Colon (tissue), 2 donors: ENCODE measurements at regions not wholly inside any gene's neighbourhood (a gene's known extent, or its start where the extent isn't known, plus 50 kb on each side); places are given as distances from the start of the nearest gene placed in this dataset.
A peak's percentile ranks its signal among the peaks of the same experiment; 100 is the strongest.
"Not testable (repeated sequence)": the region's sequence is repeated elsewhere in the genome, so short reads cannot be mapped to it uniquely, and the experiment has no call there.

Source experiments
- FAIRE-seq: peaks from 2 replicates; lab custom pipeline; 2012; peaks lifted over from hg19 to GRCh38; lab: Jason Lieb, UNC
- donor health status: control.
- donor health status: control.

- FAIRE-seq = no peak
Measured at GRCh38 chr4:114034189-114034588, 54.7 kb upstream of the ARSJ start.

- no peak for FAIRE-seq
Measured at GRCh38 chr4:114036426-114036825, 57.0 kb upstream of the ARSJ start.

- no peak for FAIRE-seq
Measured at GRCh38 chr4:114036864-114037263, 57.4 kb upstream of the ARSJ start.

GRCh38 chr4:114037988-114038387 is 58.5 kb upstream of the ARSJ start:
- FAIRE-seq = no peak

DNA sequence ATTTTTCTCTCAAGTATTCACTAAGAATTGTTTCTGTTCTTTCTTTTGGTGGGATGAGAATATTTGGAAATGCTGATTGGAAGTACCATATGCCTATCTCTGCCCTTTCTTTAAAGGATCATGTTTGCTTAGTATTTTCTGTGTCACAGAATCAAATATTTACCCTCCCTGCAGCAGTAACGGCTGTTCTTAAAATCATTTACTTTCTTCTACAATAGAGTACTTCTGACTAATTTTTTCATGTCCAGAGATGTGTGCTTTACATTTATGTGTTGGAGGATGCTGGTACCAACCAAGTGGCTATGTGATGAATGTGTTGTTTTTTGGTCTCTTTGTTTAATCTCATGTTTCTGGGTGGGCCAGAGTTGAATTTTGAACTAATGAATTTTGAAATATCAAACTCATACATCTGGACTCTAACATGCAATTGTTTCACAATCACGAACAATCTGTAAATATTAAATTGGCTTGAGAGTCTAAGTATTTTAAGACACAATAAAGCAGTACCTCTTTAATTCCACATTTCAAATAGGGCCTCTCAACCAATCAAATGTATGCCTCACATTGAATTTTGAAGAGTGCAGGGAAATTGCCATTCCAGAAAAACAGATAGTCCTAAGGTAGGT is 59.4 kb upstream of the ARSJ start:
- no peak for FAIRE-seq

DNA sequence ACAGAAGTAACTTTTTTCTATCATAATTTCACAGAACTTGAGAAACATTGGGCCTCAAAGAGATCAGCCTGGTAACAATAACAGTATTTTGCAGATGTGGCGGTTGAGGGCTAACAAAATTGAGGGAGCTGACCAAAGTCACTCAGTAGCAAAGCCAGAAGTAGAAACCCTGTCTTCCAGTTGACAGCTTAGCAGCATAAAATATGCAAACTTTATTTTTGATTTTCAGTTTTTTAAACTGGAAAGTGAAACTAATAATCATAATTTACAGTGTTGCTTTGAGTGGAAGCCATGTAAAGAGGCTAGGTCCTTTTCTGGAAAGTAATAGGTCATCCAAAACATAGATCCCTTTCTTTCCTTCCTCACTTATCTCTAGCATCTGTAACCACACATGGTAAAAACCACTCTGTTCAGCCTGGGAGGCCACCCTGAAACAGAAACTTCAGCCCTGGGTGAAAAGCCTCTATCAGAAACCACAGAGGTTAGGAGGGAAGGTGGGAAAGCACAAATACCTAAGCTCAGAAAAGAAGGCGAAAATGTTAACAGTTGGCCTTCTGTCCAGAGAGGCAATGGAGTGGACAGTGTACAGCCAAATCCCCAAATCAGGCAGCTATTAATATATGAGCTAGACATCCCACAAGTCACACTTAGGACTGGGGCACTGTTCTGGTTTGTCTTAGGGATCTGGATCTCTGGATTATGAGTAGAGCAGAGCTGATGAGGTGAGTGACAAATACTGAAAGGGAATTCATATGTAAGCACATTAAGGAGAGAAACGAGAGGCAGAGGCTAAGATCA is 61.1 kb upstream of the ARSJ start:
- FAIRE-seq = no peak

DNA sequence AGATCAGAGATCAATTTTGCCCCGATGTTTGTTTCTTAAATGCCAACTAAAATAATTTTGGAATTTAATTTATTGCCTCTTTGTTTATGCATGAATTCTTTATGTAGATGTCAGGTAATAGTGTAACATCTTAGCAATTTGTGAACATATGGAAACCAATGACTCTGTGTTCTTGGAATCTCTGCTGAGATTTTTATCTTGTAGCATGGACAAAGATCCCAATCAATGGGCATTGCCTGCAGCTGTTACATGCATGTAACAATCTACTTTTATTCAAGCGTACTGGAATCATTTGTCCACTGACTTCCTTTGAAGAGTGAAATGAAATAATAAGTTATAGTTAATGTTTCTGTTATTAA is 61.6 kb upstream of the ARSJ start:
- no peak for FAIRE-seq

DNA sequence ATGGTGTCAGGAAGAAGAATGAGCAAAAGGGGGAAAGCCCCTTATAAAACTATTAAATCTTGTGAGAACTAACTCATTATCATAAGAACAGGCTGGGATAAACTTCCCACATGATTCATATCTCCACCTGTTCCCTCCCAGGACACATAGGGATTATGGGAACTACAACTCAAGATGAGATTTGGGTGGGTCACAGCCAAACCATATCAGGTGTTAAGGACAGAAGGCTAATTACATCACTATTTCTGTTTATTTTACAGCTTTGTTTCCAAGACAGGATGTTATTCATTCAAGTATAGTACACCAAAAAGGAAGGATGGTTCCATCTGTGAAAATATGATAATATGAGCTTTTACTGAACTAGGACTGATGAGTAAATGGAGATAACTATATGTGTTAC is 63.7 kb upstream of the ARSJ start:
- FAIRE-seq = no peak

GRCh38 chr4:114044351-114044750 is 64.9 kb upstream of the ARSJ start:
- not testable (repeated sequence) for FAIRE-seq

- no peak for FAIRE-seq
Measured at GRCh38 chr4:114046331-114046730, 66.9 kb upstream of the ARSJ start.

DNA sequence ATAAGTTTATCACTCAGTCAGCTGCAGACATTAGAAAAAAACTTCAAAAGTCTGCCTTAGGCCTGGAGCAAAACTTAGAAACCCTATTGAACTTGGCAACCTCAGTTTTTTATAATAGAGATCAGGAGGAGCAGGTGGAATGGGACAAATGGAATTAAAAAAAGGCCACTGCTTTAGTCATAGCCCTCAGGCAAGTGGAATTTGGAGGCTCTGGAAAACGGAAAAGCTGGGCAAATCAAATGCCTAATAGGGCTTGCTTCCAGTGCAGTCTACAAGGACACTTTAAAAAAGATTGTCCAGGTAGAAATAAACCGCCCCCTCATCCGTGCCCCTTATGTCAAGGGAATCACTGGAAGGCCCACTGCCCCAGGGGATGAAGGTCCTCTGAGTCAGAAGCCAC is 68.7 kb upstream of the ARSJ start:
- FAIRE-seq = not testable (repeated sequence)

- no peak for FAIRE-seq
Measured at GRCh38 chr4:114052227-114052626, 72.8 kb upstream of the ARSJ start.

DNA sequence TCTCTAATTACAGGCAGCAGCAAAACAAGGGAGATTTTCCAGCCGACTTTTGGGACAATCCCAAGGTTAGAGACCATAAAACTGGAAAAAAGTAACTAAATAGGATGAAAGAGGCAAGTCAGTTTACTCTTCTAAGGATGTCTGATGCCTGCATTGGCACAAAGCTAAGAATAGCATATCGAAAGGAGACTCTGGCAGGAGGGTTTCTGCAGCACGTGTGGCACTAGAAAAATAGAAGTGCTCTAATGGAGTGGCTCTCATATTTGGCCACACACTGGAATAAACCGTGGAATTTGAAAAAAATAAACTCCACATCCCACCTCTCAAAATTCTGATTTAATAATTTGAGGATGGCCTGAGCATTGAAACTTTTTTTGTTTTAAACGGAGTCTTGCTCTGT is 77.2 kb upstream of the ARSJ start:
- FAIRE-seq = no peak

GRCh38 chr4:114057746-114058145 is 78.3 kb upstream of the ARSJ start:
- no peak for FAIRE-seq

GRCh38 chr4:114062499-114062898 is 83.1 kb upstream of the ARSJ start:
- FAIRE-seq = peak; percentile 5

GRCh38 chr4:114072781-114073180 is 93.3 kb upstream of the ARSJ start:
- no peak for FAIRE-seq

GRCh38 chr4:114076899-114077570 is 97.6 kb upstream of the ARSJ start:
- FAIRE-seq = no peak

DNA sequence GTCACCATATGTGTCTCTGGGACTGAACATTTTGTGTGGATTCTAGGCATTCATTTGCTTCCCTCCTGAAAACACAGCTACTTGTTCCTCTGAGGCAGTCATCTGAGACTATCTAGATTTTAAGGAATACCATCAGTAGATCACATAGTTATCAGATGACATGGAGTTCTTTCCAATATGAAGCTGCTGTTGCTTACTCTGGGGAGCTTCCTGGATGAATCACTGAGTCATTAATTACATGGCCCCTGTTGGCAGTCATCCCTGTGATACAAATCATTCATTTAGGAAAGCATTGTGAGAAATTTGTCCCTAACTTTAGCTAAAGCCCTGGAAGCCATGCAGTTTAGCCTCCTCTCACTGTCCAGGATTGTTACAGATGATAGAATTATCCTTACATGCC is 98.2 kb upstream of the ARSJ start:
- no peak for FAIRE-seq

- no peak for FAIRE-seq
Measured at GRCh38 chr4:114078636-114079035, 99.2 kb upstream of the ARSJ start.

DNA sequence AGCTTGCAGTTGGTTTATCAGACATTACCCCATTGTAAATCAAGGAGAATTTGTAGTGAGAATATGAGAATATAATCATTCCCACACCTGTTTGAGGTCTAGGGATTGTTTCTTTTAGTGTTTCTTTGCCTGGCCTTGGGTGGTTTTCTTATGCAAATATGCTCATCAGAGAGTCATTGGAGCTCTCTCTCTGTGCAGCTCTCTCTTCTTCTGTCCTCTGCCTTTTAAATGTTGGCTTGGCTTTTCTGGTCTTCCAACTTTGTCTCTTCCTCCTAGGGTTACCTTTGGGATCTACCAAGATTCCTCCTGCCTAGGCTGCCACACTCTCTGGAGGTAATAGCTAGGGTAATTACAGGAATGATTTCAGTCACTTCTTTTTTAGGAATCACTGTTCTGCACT is 102.3 kb upstream of the ARSJ start:
- FAIRE-seq = no peak

DNA sequence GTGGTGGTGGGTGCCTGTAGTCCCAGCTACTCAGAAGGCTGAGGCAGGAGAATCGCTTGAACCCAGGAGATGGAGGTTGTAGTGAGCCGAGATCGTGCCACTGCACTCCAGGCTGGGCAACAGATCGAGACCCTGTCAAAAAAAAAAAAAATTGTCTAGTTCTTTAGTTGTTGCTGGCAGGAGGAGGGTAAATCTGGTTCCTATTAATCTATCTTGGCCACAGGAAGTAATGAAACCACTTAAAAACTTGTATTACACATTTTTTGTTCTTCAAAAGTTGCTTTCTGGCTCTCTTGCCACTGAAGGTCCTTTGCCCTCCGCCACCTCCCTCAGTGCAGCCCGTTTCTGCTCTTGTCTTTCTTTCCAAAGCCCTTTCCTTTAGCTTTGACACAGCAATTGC is 102.9 kb upstream of the ARSJ start:
- no peak for FAIRE-seq

DNA sequence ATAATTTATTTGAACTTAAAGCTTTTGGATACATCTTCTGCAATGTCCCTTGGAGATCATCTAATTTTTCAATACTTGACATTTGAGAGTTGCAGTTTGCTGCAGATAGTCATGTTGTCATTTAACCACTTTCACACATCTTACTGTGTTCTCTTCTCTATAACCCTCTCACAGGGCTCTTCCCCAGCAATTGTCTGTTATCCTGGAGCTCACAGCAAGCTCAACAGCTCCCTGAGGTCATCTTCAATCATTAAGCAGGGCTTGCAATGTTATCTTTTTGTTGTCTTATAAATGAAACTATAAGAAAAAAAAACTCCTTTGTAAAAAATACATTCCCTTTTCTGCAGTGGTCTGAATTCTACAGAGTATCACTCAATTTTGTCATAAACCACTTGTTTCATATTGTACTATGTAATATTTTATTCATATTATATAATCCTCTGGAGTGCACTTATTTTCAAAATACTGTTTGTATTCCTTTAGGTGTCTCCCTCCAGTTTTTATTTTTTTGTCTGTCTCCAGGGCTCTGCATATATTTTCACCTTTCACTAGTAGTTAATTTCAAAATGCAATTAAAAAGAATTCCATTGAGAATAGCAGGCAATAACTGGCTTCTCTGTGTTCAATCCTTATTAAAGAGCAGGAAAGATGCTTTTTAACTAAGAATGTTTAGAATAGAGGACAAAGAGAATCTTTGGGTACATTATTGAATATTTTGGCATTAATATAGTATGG is 106.3 kb upstream of the ARSJ start:
- no peak for FAIRE-seq
